Tibial nerve (tissue), 4 donors: ENCODE measurements at regions not wholly inside any gene's neighbourhood (a gene's known extent, or its start where the extent isn't known, plus 50 kb on each side); places are given as distances from the start of the nearest gene placed in this dataset.

Experiments
- CTCF ChIP-seq, 5 experiments: fragments of 200-600 bp in 3 of 5; fragments of 450-650 bp in 2 of 5; sonication (generic) in 3 of 5; IDR thresholded peaks; one replicate each; pipeline ENCODE4 v1.5.1; 2016 to 2019; ENCODE audit warnings: antibody characterized with exemption in 5 of 5, mild to moderate bottlenecking in 3 of 5, moderate library complexity in 2 of 5
- EP300 ChIP-seq, 2 donors: sonication (generic); formaldehyde crosslinking; IDR thresholded peaks; one replicate each; pipeline ENCODE4 v1.6.1; 2017; ENCODE audit warnings: antibody characterized with exemption in 2 of 2, mild to moderate bottlenecking in 1 of 2
- POLR2A ChIP-seq, 2 donors: fragments of 450-650 bp; IDR thresholded peaks; one replicate each; pipeline ENCODE4 v1.6.1; 2017; ENCODE audit warnings: antibody characterized with exemption in 2 of 2, mild to moderate bottlenecking in 2 of 2, moderate library complexity in 2 of 2

- no peak for TF ChIP-seq POLR2A (IDR thresholded peaks at IDR 0.05)
- TF ChIP-seq CTCF (IDR thresholded peaks at IDR 0.05), result no peak
- TF ChIP-seq EP300 (IDR thresholded peaks at IDR 0.05), result no peak
Observed at GRCh38 chr2:23230885-23231284, 154.1 kb upstream of the KLHL29 start.
